ENCODE measurements at regions not wholly inside any gene's neighbourhood (a gene's known extent, or its start where the extent isn't known, plus 50 kb on each side); places are given as distances from the start of the nearest gene placed in this dataset.
"Not testable (repeated sequence)": the region's sequence is repeated elsewhere in the genome, so short reads cannot be mapped to it uniquely, and the experiment has no call there.

DNA sequence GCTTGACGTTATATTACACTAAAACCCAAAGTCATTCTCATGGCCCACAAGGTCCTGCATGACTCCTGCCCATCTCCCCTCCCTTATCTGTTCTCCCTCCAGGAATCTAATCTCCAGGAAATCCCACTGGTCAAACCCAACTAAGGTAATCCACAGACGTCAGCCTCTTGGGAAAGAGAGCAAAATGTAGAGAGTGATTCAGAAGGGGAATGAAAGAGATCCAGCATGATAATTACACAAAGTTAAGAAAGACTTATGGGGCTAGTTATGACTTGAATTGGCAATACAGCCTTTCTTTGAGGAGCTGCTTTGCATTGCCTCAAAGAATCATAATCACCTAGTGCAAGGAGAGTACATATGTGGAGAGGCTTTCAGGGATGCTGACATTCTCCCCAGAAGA lies 137.8 kb upstream of the MYRIP start:
- peaks cover 8% of the 10 kb centered on the region for H3K27me3 Mint-ChIP-seq (ENCODE audit: low read depth)
- H3K36me3 Mint-ChIP-seq: no peaks in the 10 kb centered on the region
- H3K4me3 Mint-ChIP-seq: no peak overlapping the region
- H3K27ac Mint-ChIP-seq: no peak overlapping the region
- no peak for DNase-seq (ENCODE audit: low spot score in 2 of 2, unreplicated experiment in 2 of 2)
- H3K9me3 Mint-ChIP-seq: peaks cover 6% of the 10 kb centered on the region
- TF ChIP-seq, protein P1, sequence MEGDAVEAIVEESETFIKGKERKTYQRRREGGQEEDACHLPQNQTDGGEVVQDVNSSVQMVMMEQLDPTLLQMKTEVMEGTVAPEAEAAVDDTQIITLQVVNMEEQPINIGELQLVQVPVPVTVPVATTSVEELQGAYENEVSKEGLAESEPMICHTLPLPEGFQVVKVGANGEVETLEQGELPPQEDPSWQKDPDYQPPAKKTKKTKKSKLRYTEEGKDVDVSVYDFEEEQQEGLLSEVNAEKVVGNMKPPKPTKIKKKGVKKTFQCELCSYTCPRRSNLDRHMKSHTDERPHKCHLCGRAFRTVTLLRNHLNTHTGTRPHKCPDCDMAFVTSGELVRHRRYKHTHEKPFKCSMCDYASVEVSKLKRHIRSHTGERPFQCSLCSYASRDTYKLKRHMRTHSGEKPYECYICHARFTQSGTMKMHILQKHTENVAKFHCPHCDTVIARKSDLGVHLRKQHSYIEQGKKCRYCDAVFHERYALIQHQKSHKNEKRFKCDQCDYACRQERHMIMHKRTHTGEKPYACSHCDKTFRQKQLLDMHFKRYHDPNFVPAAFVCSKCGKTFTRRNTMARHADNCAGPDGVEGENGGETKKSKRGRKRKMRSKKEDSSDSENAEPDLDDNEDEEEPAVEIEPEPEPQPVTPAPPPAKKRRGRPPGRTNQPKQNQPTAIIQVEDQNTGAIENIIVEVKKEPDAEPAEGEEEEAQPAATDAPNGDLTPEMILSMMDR (IDR thresholded peaks at IDR 0.05; ENCODE audit: unreplicated experiment): no peak
- H3K4me1 Mint-ChIP-seq: no peaks in the 10 kb centered on the region

GRCh38 chr3:39705351-39705900 lies 104.0 kb upstream of the MYRIP start:
- Mint-ChIP-seq H3K9me3 (no peaks in the 10 kb centered on the region), H3K4me3 (no peak overlapping the region), H3K36me3 (no peaks in the 10 kb centered on the region), H3K4me1 (peaks cover 2% of the 10 kb centered on the region), H3K27ac (no peak overlapping the region), H3K27me3 (ENCODE audit: low read depth) (peaks cover 8% of the 10 kb centered on the region)
- no peak for DNase-seq (ENCODE audit: low spot score in 2 of 2, unreplicated experiment in 2 of 2)
- TF ChIP-seq, protein P1 (IDR thresholded peaks at IDR 0.05; ENCODE audit: unreplicated experiment): no peak

DNA sequence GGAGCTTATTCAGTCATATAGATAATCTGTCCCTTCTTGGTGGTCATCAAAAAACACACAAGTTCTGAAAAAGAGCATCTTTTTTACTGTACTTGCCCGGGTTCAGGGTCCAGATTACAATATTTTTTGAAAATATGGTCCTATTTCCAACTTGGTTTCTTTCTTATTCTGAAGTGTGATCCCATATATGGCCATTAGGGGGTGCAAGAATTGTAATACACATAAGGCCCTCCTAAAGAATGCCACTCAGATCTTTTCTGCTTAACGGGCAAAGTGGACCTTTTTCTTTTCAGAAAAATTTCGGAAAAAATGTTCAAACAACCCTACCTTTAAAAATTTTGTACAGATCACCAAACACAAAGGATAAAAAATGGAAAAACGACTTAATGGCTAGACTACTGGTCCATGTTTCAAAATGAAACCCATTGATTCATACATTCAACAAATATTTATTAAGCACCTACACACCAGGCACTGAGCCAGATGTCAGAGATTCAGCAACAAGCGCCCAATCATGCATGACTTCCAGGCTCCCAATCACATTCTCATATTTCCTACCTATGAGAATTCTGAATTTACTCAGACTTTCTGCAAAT lies 102.0 kb upstream of the MYRIP start:
- TF ChIP-seq, protein P1 (IDR thresholded peaks at IDR 0.05; ENCODE audit: unreplicated experiment): peak; percentile 84
- H3K27ac Mint-ChIP-seq: no peak overlapping the region
- H3K9me3 Mint-ChIP-seq: no peaks in the 10 kb centered on the region
- H3K4me3 Mint-ChIP-seq: no peak overlapping the region
- H3K4me1 Mint-ChIP-seq: peaks cover 2% of the 10 kb centered on the region
- DNase-seq (ENCODE audit: low spot score in 2 of 2, unreplicated experiment in 2 of 2): no peak
- no peaks in the 10 kb centered on the region for H3K36me3 Mint-ChIP-seq
- H3K27me3 Mint-ChIP-seq (ENCODE audit: low read depth): peaks cover 8% of the 10 kb centered on the region

DNA sequence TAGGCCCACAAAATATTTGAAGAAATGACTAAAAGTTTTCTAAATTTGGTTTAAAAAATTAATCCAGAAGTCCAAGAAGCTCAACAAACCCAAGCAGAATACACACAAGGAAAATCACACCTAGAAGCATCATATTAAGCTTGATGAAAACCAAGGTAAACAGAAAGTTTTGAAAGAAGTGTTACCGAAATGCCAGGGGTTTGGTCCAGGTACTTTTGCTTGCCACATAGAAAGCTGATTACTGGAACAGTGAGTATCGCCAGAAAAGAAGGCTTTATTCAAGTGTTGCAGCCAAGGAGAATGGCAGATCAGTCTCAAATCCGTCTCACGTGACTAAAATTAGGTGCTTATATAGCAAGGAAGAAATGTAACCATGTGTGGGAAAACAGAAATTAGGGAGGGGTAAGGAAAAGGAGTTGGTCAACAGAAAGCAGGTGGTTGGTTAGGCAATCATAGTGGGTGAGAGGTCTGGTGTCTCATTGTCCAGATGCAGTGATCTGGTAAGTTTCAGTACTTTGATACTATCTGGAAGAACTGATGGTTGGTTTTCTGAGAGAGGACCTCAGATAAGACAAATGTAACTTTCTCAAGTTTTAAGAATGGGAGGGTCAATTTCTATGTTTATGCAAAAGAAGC lies 96.9 kb upstream of the MYRIP start:
- H3K9me3 Mint-ChIP-seq: peaks cover 4% of the 10 kb centered on the region
- H3K36me3 Mint-ChIP-seq: no peaks in the 10 kb centered on the region
- peaks cover under 1% of the 10 kb centered on the region for H3K4me1 Mint-ChIP-seq
- DNase-seq (ENCODE audit: low spot score in 2 of 2, unreplicated experiment in 2 of 2): no peak
- TF ChIP-seq, protein P1 (IDR thresholded peaks at IDR 0.05; ENCODE audit: unreplicated experiment): no peak
- H3K4me3 Mint-ChIP-seq: no peak overlapping the region
- peaks cover 6% of the 10 kb centered on the region for H3K27me3 Mint-ChIP-seq (ENCODE audit: low read depth)
- no peak overlapping the region for H3K27ac Mint-ChIP-seq

DNA sequence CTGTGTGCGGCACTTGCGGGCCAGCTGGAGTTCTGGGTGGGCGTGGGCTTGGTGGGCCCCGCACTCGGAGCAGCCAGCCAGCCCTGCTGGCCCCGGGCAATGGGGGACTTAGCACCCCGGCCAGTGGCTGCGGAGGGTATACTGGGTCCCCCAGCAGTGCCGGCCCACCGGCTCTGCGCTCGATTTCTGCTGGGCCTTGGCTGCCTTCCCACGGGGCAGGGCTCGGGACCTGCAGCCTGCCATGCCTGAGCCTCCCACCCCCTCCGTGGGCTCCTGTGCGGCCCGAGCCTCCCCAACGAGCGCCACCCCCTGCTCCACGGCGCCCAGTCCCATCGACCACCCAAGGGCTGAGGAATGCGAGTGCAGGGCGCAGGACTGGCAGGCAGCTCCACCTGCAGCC lies 96.1 kb upstream of the MYRIP start:
- not testable (repeated sequence) for H3K9me3 Mint-ChIP-seq; H3K4me3 Mint-ChIP-seq; H3K27ac Mint-ChIP-seq; H3K4me1 Mint-ChIP-seq; H3K36me3 Mint-ChIP-seq; H3K27me3 Mint-ChIP-seq (ENCODE audit: low read depth); DNase-seq (ENCODE audit: low spot score in 2 of 2, unreplicated experiment in 2 of 2)

DNA sequence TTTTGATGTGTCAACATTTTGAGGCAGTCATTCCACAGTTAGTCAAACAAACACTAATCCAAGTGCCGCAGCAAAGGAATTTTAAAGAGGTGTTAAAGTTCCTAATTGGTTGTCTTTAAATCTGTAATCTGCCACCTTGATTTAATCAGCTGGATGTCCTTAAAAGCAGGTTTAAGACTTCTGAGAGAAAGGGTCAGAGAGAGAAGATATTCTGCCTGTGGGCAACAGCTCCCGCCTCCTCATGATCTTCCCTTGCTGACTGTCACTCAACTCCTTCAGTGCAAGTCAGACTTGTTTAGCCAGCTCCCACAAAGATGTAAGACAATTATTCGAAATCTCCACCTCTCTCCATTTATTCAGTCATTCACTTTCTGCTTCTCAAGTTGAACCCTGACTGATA lies 92.6 kb upstream of the MYRIP start:
- H3K27ac Mint-ChIP-seq: no peak overlapping the region
- no peaks in the 10 kb centered on the region for H3K27me3 Mint-ChIP-seq (ENCODE audit: low read depth)
- TF ChIP-seq, protein P1 (IDR thresholded peaks at IDR 0.05; ENCODE audit: unreplicated experiment): no peak
- H3K4me3 Mint-ChIP-seq: no peak overlapping the region
- H3K36me3 Mint-ChIP-seq: no peaks in the 10 kb centered on the region
- peaks cover 4% of the 10 kb centered on the region for H3K9me3 Mint-ChIP-seq
- DNase-seq (ENCODE audit: low spot score in 2 of 2, unreplicated experiment in 2 of 2): no peak
- H3K4me1 Mint-ChIP-seq: no peaks in the 10 kb centered on the region

Data from mesothelial cell of epicardium (in vitro differentiated cells).